HUES6 (cell line): ENCODE measurements at regions not wholly inside any gene's neighbourhood (a gene's known extent, or its start where the extent isn't known, plus 50 kb on each side); places are given as distances from the start of the nearest gene placed in this dataset.
"Not testable (repeated sequence)": the region's sequence is repeated elsewhere in the genome, so short reads cannot be mapped to it uniquely, and the experiment has no call there.

Experiments
- H3K27ac ChIP-seq: 2 replicates; pipeline ENCODE4 v1.7.0; 2013; ENCODE audit warnings: low read depth, mild to moderate bottlenecking, low read length, inconsistent platforms
- H3K27me3 ChIP-seq: 2 replicates; pipeline ENCODE4 v1.6.1; 2013; ENCODE audit warnings: low read length; ENCODE audit not compliant: control insufficient read depth, insufficient read depth
- H3K36me3 ChIP-seq: 2 replicates; pipeline ENCODE4 v1.6.1; 2013; ENCODE audit warnings: low read length; ENCODE audit not compliant: control insufficient read depth, insufficient read depth
- H3K4me1 ChIP-seq: 2 replicates; pipeline ENCODE4 v1.6.1; 2013; ENCODE audit warnings: low read length; ENCODE audit not compliant: control insufficient read depth, insufficient read depth
- H3K4me3 ChIP-seq: 2 replicates; pipeline ENCODE4 v1.5.1; 2013; ENCODE audit warnings: low read depth, low read length
- H3K9ac ChIP-seq: one replicate; pipeline ENCODE4 v1.6.1; 2013; ENCODE audit warnings: mild to moderate bottlenecking, low read length
- H3K9me3 ChIP-seq: 2 replicates; pipeline ENCODE4 v1.6.1; 2013; ENCODE audit warnings: low read depth, low read length; ENCODE audit not compliant: control insufficient read depth, insufficient read depth

- Histone ChIP-seq H3K4me1 (no peaks in the 10 kb centered on the region), H3K36me3 (no peaks in the 10 kb centered on the region), H3K9ac (no peak overlapping the region), H3K27me3 (no peaks in the 10 kb centered on the region), H3K4me3 (no peak overlapping the region), H3K27ac (no peak overlapping the region), H3K9me3 (peaks cover 8% of the 10 kb centered on the region; the same call in 1 of the 2 replicates)
These were observed 153.6 kb downstream of the ATP23 start for GRCh38 chr12:58095002-58095401.

GRCh38 chr12:58097741-58098140, 156.4 kb downstream of the ATP23 start:
- Histone ChIP-seq H3K27me3 (no peaks in the 10 kb centered on the region), H3K9me3 (peaks cover 7% of the 10 kb centered on the region; the same call in 1 of the 2 replicates), H3K36me3 (no peaks in the 10 kb centered on the region), H3K4me1 (no peaks in the 10 kb centered on the region), H3K4me3 (no peak overlapping the region), H3K9ac (no peak overlapping the region), H3K27ac (no peak overlapping the region)

- H3K4me3 ChIP-seq: no peak overlapping the region
These were observed 158.1 kb downstream of the ATP23 start for GRCh38 chr12:58099476-58099875.

GRCh38 chr12:58104351-58104755, 163.0 kb downstream of the ATP23 start:
- Histone ChIP-seq H3K27ac (no peak overlapping the region), H3K9ac (no peak overlapping the region), H3K4me1 (no peaks in the 10 kb centered on the region), H3K4me3 (no peak overlapping the region), H3K36me3 (no peaks in the 10 kb centered on the region), H3K27me3 (no peaks in the 10 kb centered on the region), H3K9me3 (peaks cover 5% of the 10 kb centered on the region; the same call in 1 of the 2 replicates)

More at GRCh38 chr12:58099476-58099875, 158.1 kb downstream of the ATP23 start:
- Histone ChIP-seq H3K27ac (no peak overlapping the region), H3K9me3 (peaks cover 7% of the 10 kb centered on the region; the same call in 1 of the 2 replicates), H3K9ac (no peak overlapping the region), H3K4me1 (no peaks in the 10 kb centered on the region), H3K36me3 (no peaks in the 10 kb centered on the region), H3K27me3 (no peaks in the 10 kb centered on the region)

- no peak overlapping the region for H3K9ac ChIP-seq
- no peaks in the 10 kb centered on the region; the same call in 1 of the 2 replicates for H3K9me3 ChIP-seq
- H3K4me3 ChIP-seq: no peak overlapping the region
These were observed 164.1 kb downstream of the ATP23 start for GRCh38 chr12:58105225-58106119.

GRCh38 chr12:58106195-58106594, 164.8 kb downstream of the ATP23 start:
- Histone ChIP-seq H3K27ac (no peak overlapping the region), H3K9me3 (no peaks in the 10 kb centered on the region; the same call in 1 of the 2 replicates), H3K4me3 (no peak overlapping the region), H3K4me1 (no peaks in the 10 kb centered on the region), H3K27me3 (no peaks in the 10 kb centered on the region), H3K36me3 (no peaks in the 10 kb centered on the region), H3K9ac (no peak overlapping the region)

More at GRCh38 chr12:58105225-58106119, 164.1 kb downstream of the ATP23 start:
- Histone ChIP-seq H3K27ac (no peak overlapping the region), H3K27me3 (no peaks in the 10 kb centered on the region), H3K4me1 (no peaks in the 10 kb centered on the region), H3K36me3 (no peaks in the 10 kb centered on the region)

GRCh38 chr12:58117201-58117600, 175.8 kb downstream of the ATP23 start:
- H3K4me3 ChIP-seq: no peak overlapping the region
- no peak overlapping the region for H3K27ac ChIP-seq
- H3K9me3 ChIP-seq: peaks cover 5% of the 10 kb centered on the region
- no peaks in the 10 kb centered on the region for H3K4me1 ChIP-seq
- no peaks in the 10 kb centered on the region for H3K27me3 ChIP-seq
- no peak overlapping the region for H3K9ac ChIP-seq
- no peaks in the 10 kb centered on the region for H3K36me3 ChIP-seq

GRCh38 chr12:58117667-58118066, 176.3 kb downstream of the ATP23 start:
- no peak overlapping the region for H3K9ac ChIP-seq
- no peaks in the 10 kb centered on the region for H3K36me3 ChIP-seq
- no peak overlapping the region for H3K27ac ChIP-seq
- H3K9me3 ChIP-seq: peaks cover 5% of the 10 kb centered on the region
- H3K27me3 ChIP-seq: no peaks in the 10 kb centered on the region
- no peak overlapping the region for H3K4me3 ChIP-seq
- H3K4me1 ChIP-seq: no peaks in the 10 kb centered on the region

- not testable (repeated sequence) for H3K9ac ChIP-seq, H3K4me3 ChIP-seq, H3K27me3 ChIP-seq, H3K4me1 ChIP-seq, H3K36me3 ChIP-seq, H3K9me3 ChIP-seq, H3K27ac ChIP-seq
These were observed 184.4 kb downstream of the ATP23 start for GRCh38 chr12:58125761-58126160.

GRCh38 chr12:58131986-58132755, 190.8 kb downstream of the ATP23 start:
- Histone ChIP-seq H3K27me3 (no peaks in the 10 kb centered on the region), H3K36me3 (no peaks in the 10 kb centered on the region), H3K4me3 (no peak overlapping the region)

GRCh38 chr12:58138424-58138823, 197.1 kb downstream of the ATP23 start:
- Histone ChIP-seq H3K27ac (no peak overlapping the region), H3K9ac (no peak overlapping the region), H3K36me3 (no peaks in the 10 kb centered on the region), H3K9me3 (no peaks in the 10 kb centered on the region), H3K4me1 (peaks cover 15% of the 10 kb centered on the region), H3K4me3 (no peak overlapping the region), H3K27me3 (no peaks in the 10 kb centered on the region)

More at GRCh38 chr12:58131986-58132755, 190.8 kb downstream of the ATP23 start:
- Histone ChIP-seq H3K4me1 (no peaks in the 10 kb centered on the region), H3K9ac (no peak overlapping the region), H3K9me3 (no peaks in the 10 kb centered on the region), H3K27ac (no peak overlapping the region)
